GM23338 (cell line): ENCODE measurements at regions not wholly inside any gene's neighbourhood (a gene's known extent, or its start where the extent isn't known, plus 50 kb on each side); places are given as distances from the start of the nearest gene placed in this dataset.

Source experiments
- ATAC-seq: fragments of 200-7000 bp; cut with Tn5 transposase; 3 replicates; pipeline ENCODE4 v1.9.1; 2020
- DNase-seq: peaks from one replicate; pipeline ENCODE4 v3.0.0-alpha.2; 2015; ENCODE audit warnings: low spot score
- H2AFZ ChIP-seq: fragments of 200-600 bp; sonication (generic); 2 replicates; pipeline ENCODE4 v1.8.0; 2016; ENCODE audit warnings: antibody characterized with exemption, mild to moderate bottlenecking, moderate library complexity
- H3F3A ChIP-seq: fragments of 200-600 bp; sonication (generic); replicated peaks from 2 replicates; pipeline ENCODE4 v1.8.0; 2017; ENCODE audit warnings: antibody characterized with exemption, mixed run types, low read depth
- H3K27ac ChIP-seq: fragments of 200-600 bp; sonication (generic); 2 replicates; pipeline ENCODE4 v1.6.1; 2016; ENCODE audit warnings: low read depth
- H3K27me3 ChIP-seq: fragments of 200-600 bp; sonication (generic); 2 replicates; pipeline ENCODE4 v1.8.0; 2016; ENCODE audit warnings: mild to moderate bottlenecking, mixed run types, moderate library complexity; ENCODE audit not compliant: insufficient read depth
- H3K36me3 ChIP-seq: fragments of 200-600 bp; sonication (generic); 2 replicates; pipeline ENCODE4 v1.8.0; 2016; ENCODE audit warnings: mild to moderate bottlenecking; ENCODE audit not compliant: insufficient read depth
- H3K4me1 ChIP-seq: fragments of 200-600 bp; sonication (generic); 2 replicates; pipeline ENCODE4 v1.8.0; 2016; ENCODE audit warnings: mild to moderate bottlenecking, moderate library complexity; ENCODE audit not compliant: insufficient read depth
- H3K4me2 ChIP-seq: fragments of 200-600 bp; sonication (generic); 2 replicates; pipeline ENCODE4 v1.7.1; 2017; ENCODE audit warnings: mixed run types
- H3K4me3 ChIP-seq: fragments of 200-600 bp; sonication (generic); 2 replicates; pipeline ENCODE4 v1.6.1; 2016; ENCODE audit warnings: mixed run types
- H3K79me2 ChIP-seq: fragments of 200-600 bp; sonication (generic); replicated peaks from 2 replicates; pipeline ENCODE4 v1.8.0; 2017; ENCODE audit warnings: mild to moderate bottlenecking; ENCODE audit not compliant: insufficient read depth
- H3K9me2 ChIP-seq: fragments of 200-600 bp; sonication (generic); 2 replicates; pipeline ENCODE4 v1.8.0; 2017; ENCODE audit not compliant: insufficient read depth
- H4K20me1 ChIP-seq: fragments of 200-600 bp; sonication (generic); replicated peaks from 2 replicates; pipeline ENCODE4 v1.8.0; 2017; ENCODE audit warnings: mild to moderate bottlenecking; ENCODE audit not compliant: insufficient read depth
- H3K27ac Mint-ChIP-seq: 2 replicates; pipeline ENCODE4 v1.8.0; 2020; ENCODE audit warnings: inconsistent platforms, mild to moderate bottlenecking, moderate library complexity, mixed read lengths
- H3K27me3 Mint-ChIP-seq: 3 replicates; pipeline ENCODE4 v1.8.0; 2022; ENCODE audit warnings: low read depth, mild to moderate bottlenecking, moderate library complexity, mixed read lengths, inconsistent platforms; ENCODE audit not compliant: insufficient read depth, poor library complexity
- H3K36me3 Mint-ChIP-seq: 3 replicates; pipeline ENCODE4 v1.8.0; 2021; ENCODE audit warnings: low read depth, mild to moderate bottlenecking, inconsistent platforms, moderate library complexity, mixed read lengths
- H3K4me1 Mint-ChIP-seq: 3 replicates; pipeline ENCODE4 v1.8.0; 2020; ENCODE audit warnings: mild to moderate bottlenecking, inconsistent platforms, mixed read lengths
- H3K4me3 Mint-ChIP-seq: 3 replicates; pipeline ENCODE4 v1.8.0; 2021; ENCODE audit warnings: moderate library complexity, mild to moderate bottlenecking, inconsistent platforms, mixed read lengths
- H3K9me3 Mint-ChIP-seq: 3 replicates; pipeline ENCODE4 v1.8.0; 2020; ENCODE audit warnings: moderate library complexity, mild to moderate bottlenecking, inconsistent platforms, mixed read lengths
- CREB1 ChIP-seq: fragments of 250-450 bp; sonication (Bioruptor Pico); IDR thresholded peaks from 2 replicates; pipeline ENCODE4 v1.5.0; 2020; ENCODE audit warnings: low read depth, mild to moderate bottlenecking, moderate library complexity
- CTCF ChIP-seq, 2 experiments: fragments of 200-600 bp in 1 of 2; sonication (generic) in 1 of 2; conservative IDR thresholded peaks; 2 replicates each; pipeline versions ENCODE4 v1.5.1 to v1.6.1; 2016 to 2017; ENCODE audit warnings: antibody characterized with exemption in 2 of 2, low read depth in 2 of 2, mild to moderate bottlenecking in 2 of 2, moderate library complexity in 1 of 2
- ETS1 ChIP-seq: IDR thresholded peaks from 2 replicates; pipeline ENCODE4 v1.6.1; 2016; ENCODE audit warnings: antibody characterized with exemption
- EZH2 ChIP-seq: fragments of 200-600 bp; sonication (generic); IDR thresholded peaks from one replicate; pipeline ENCODE4 v1.8.0; 2017; ENCODE audit warnings: antibody characterized with exemption, mild to moderate bottlenecking, low read depth; ENCODE audit not compliant: unreplicated experiment
- EZH2phosphoT487 ChIP-seq: fragments of 200-600 bp; sonication (generic); IDR thresholded peaks from one replicate; pipeline ENCODE4 v1.8.1; 2018; ENCODE audit warnings: antibody characterized with exemption; ENCODE audit not compliant: unreplicated experiment
- JUNB ChIP-seq: IDR thresholded peaks from one replicate; pipeline ENCODE4 v1.6.1; 2016; ENCODE audit warnings: antibody characterized with exemption; ENCODE audit not compliant: unreplicated experiment
- NANOG ChIP-seq: IDR thresholded peaks from 2 replicates; pipeline ENCODE4 v1.6.1; 2016; ENCODE audit warnings: antibody characterized with exemption, borderline replicate concordance
- POLR2AphosphoS5 ChIP-seq: IDR thresholded peaks from 2 replicates; pipeline ENCODE4 v1.6.1; 2016; ENCODE audit warnings: antibody characterized with exemption, low read depth
- REST ChIP-seq: IDR thresholded peaks from one replicate; pipeline ENCODE4 v1.6.1; 2018; ENCODE audit warnings: antibody characterized with exemption; ENCODE audit not compliant: unreplicated experiment
- STAT1 ChIP-seq: IDR thresholded peaks from one replicate; pipeline ENCODE4 v1.6.1; 2016; ENCODE audit warnings: antibody characterized with exemption; ENCODE audit not compliant: unreplicated experiment
- ZNF114 ChIP-seq: fragments of 250-450 bp; sonication (Bioruptor Pico); IDR thresholded peaks from 2 replicates; pipeline ENCODE4 v1.5.0; 2020; ENCODE audit warnings: mild to moderate bottlenecking, moderate library complexity
- ZNF331 ChIP-seq: fragments of 250-450 bp; sonication (Bioruptor Pico); IDR thresholded peaks from 2 replicates; pipeline ENCODE4 v1.5.0; 2020; ENCODE audit warnings: low read depth, mild to moderate bottlenecking, moderate library complexity
- ZNF462 ChIP-seq: fragments of 250-450 bp; sonication (Bioruptor Pico); IDR thresholded peaks from 2 replicates; pipeline ENCODE4 v1.5.0; 2020; ENCODE audit warnings: mild to moderate bottlenecking, moderate library complexity

- ATAC-seq = no peak
- Mint-ChIP-seq H3K4me1 (peaks cover 41% of the 10 kb centered on the region), H3K27me3 (no peaks in the 10 kb centered on the region)
These were observed 116.4 kb upstream of the PPARGC1A start for GRCh38 chr4:24006269-24006668.

More at GRCh38 chr4:24006269-24006668, 116.4 kb upstream of the PPARGC1A start:
- Histone ChIP-seq H3F3A (no peaks in the 10 kb centered on the region), H3K79me2 (no peaks in the 10 kb centered on the region), H3K27ac (no peak overlapping the region), H4K20me1 (no peaks in the 10 kb centered on the region), H3K9me2 (no peaks in the 10 kb centered on the region), H3K36me3 (no peaks in the 10 kb centered on the region), H3K4me2 (no peak overlapping the region), H2AFZ (no peak overlapping the region), H3K4me1 (peaks cover 7% of the 10 kb centered on the region; the same call in 1 of the 2 replicates), H3K27me3 (no peaks in the 10 kb centered on the region), H3K4me3 (no peak overlapping the region)
- TF ChIP-seq POLR2AphosphoS5 (no peak), ZNF114 (no peak), CTCF (conservative IDR thresholded peaks at IDR 0.05; ENCODE audit: low read depth in 2 of 2) (no peak), EZH2phosphoT487 (no peak), ETS1 (no peak), REST (no peak), ZNF331 (CRISPR knock-in tag) (no peak), NANOG (no peak), EZH2 (no peak), JUNB (no peak), CREB1 (CRISPR knock-in tag) (no peak), STAT1 (no peak), ZNF462 (CRISPR knock-in tag) (no peak)
- Mint-ChIP-seq H3K9me3 (no peaks in the 10 kb centered on the region), H3K27ac (no peak overlapping the region), H3K4me3 (no peak overlapping the region), H3K36me3 (no peaks in the 10 kb centered on the region)
- DNase-seq = no peak
